Retina (tissue), 1 donor: ENCODE measurements at regions not wholly inside any gene's neighbourhood (a gene's known extent, or its start where the extent isn't known, plus 50 kb on each side); places are given as distances from the start of the nearest gene placed in this dataset.

ENCODE experiments used
- DNase-seq: peaks from one replicate; pipeline ENCODE4 v3.0.0-alpha.2; 2016

DNA sequence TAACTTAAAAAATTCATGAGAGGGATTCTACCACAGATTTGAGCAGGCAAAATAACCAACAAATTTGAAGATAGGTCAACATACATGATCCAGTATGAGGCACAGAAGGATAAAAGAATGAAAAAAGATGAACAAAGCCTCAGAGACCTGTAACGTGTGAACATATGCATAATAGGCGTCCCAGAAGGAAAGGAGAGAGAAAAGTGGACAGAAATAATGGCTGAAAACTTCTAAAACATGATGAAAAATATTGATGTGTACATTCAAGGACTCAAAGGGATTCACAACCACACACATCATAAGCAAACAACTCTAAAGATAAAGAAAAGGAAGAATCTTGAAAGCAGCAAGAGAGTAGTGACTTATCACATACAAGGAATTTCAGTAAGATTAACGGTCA, 100.1 kb upstream of the PARD3B start:
- no peak for DNase-seq

DNA sequence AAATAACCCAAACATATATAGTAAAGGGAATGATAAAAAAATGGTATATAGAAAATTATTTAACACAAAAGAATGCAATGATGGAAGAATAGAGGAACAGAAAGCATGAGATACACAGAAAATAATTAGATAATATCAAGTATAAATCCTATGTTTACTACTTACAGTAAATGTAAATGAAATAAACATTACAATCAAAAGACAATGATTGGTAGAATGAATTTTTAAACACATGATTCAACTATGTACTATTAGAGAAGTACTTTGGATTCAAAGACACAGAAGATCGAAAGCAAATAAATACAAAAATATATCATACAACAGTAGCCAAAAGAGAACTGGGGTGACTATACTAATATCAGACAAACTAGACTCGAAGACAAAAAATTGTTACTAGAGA, 97.6 kb upstream of the PARD3B start:
- DNase-seq: no peak

DNA sequence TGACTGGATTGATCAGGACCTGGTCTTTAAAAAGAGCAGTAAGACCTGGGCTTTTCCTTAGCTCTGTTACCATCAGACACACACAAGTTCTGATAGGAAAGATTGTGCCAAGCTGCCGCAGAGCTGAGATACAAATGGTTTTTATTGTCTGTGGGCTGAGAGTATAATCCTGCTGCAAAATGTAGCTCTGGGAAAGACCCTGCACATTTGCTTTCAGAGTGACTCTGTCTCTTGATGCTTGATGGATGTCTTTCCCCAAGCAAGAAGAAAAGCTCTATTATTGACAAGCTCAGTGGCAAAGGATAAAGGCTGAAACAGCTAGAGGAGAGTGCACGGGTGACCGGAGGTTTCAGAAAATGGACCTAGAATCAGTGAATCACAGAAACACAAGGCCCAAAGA, 95.3 kb upstream of the PARD3B start:
- peak; percentile 32 for DNase-seq

DNA sequence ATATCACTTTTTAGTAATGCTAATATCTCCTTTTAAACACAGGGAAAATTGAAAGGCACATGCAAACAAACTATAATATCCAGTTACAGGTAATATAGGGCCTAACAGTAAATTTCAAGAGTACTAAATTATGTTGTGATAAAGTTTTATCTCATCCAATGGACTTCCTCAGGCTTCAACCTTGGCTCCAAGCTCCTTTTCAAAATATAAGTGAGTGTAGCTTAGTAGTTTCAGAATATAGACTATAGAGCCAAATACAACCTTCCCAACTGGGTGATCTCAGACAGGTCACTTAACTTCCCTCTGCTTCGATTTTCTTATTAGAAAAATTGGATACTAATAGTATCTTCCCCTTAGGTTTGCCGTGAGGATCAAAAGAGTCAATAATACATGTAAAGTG, 93.5 kb upstream of the PARD3B start:
- DNase-seq: no peak

DNA sequence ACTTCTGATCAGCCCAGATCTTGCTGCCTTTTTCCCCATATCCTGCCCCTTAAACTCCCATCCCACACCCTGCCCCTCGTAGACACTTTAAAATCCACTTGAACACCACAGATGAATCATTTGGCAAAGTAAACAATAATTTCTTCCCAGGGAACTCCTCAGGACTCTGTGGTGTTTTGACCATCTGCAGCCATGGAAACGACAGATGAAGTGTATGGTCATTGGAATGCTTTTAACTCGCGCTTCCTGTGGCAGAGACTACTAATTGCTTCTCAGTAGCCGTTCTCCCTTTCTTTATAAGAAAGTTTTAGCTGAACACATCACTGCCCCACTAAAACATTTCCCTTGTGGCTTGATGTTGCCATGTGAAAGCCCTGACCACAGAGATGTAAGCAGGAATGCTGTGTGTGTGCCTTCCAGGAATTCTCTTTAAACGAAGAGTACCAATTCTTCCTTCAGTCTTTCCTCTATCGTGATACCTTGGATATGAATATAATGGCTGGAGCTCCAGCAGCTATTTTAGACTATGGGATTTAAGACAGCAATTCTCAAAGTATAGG, 92.7 kb upstream of the PARD3B start:
- peak; percentile 80 for DNase-seq

DNA sequence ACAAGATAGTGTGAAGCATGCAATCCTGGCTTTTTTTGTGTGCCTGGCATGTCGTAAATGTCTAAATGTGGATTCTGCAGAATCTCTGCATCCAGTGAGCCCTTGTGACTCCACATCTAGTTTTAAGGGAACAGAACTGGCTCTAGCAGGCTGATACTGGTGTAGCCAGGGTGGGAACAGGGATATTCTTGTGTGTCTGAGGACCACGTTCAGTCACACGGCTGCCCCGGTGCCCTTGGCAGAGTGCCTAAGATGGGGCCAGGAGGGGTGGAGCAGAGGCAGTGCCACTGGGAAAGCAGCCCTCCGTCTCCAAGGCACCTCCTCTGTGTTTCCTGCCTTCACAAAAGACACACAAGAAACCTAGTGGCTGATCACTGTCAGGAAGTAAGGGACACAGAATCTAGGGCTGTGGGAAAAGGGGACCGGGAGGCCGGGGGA, 91.5 kb upstream of the PARD3B start:
- DNase-seq: peak; percentile 32

DNA sequence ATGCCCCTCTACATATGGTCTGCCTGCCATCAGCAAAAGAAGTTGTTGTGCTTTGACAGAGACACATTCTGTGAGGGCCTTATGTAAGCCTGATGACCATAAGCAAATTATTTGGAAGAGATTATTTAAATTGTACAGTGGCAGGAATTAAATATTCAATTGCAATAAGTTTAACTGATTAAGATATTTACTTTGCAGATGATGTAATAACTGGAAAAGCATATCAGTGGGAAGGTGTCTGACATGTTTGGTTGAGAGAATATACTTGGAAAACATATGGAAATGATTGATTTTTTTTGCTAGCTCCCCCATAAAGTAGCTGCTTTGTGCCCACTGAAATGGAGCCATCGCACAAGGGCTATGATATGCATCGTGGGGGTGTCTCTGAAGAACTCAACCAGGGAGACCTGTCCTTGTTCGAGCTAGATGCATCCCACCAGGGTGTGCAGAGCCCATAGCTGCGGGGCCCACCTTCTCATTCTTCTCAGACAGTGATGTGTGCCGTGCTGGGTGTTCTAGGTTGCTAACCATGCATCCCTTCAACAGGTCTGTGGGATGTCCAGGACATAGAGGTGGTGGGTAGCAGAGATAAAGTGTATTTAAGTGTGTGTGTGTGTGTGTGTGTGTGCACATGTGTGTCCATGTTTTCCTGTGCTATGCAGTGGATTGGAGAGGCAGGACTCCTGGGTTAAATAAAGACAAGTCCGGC, 90.4 kb upstream of the PARD3B start:
- no peak for DNase-seq

DNA sequence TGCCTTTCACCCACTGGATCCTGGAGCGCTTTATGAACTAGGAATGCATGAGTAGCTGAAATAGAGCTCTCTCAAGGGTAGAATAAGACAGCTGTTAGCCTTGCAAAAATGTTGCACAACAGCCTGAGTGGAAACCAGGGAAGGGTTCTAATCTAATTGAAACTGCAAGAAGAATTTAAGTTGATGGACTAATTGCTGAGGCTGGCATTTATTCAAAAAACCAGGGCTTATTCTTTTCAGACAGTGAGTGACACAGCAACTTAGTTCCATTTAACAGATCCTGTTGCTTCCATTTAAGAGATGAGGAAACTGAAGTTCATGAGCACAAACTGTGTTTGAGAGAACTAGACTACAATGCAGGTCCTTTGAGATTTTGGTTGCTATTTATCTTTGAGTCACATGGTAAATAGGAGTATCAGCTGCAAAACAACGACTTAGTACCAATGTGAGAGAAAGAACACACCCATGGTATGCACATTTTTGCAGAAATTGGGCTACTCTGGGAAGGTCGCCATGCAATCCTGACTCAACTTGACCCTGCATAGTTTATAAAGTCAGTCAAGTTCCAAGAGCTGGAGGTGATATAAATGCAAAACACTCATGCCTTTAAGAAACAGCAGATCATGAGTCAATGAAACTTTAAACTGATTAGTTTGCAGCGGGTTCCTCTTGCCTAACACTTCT, 76.4 kb upstream of the PARD3B start:
- DNase-seq: no peak

DNA sequence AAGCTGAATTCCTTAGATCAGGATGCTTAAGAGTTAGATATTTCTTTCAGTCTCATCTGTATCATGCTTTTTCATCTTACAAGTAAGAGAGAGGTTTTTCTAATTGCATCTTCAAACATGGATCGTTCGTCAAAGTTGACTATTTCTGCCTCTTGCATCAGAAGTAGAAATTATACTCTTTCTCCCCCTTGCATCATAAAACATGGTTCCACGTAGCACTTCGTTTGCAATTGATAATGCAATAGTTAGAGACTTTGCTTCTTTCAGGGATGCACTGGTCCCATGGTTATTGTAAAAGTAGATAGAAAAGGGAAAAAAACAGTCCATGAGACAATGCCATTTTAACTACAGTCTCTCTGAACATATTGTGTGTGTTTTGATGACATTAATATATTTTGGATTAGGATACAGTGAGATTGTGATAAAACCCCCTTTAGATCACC, 75.1 kb upstream of the PARD3B start:
- no peak for DNase-seq

DNA sequence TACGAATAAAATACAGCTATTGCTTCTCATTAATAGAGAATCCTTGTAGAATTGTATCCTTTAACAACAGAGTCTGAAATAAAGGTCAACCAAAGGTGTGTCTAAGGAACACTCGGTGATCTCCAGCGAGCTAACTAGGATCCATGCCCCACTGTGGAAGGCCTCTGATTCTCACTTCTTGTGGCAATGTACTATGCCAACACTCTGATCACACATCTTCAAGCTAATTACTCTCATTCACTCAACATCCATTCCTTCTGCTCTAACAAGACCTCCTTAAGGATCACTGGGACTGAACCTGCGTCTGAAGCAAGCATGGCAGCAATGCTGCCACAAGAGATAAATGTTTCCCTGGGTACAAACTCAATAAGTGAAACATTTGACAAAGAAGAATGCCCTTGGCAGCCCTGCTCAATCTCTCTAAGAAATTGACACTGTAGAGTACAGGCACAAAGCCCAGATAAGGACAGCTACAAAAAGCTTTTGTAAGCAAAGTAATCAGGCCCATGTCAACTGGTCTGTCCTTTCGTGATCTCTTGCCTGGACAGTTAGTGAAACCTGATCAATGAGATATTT, 74.6 kb upstream of the PARD3B start:
- DNase-seq: no peak

DNA sequence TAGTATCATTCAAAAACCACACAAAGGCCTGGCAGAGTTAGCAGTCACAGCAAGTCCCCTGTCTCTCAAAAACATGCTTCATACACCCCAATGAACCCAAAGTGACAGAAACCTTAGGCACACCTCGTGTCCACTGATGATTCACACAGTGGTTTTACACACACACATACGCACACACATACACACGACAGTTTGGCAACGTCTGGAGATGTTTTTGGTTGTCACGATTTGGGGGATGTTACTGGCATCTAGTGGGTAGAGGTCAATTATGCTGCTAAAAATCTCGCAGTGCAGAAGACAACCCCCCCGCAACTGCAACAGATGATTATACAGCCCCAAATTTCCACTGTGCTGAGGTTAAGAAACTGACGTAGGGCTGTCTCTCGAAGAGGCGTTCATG, 72.9 kb upstream of the PARD3B start:
- no peak for DNase-seq

DNA sequence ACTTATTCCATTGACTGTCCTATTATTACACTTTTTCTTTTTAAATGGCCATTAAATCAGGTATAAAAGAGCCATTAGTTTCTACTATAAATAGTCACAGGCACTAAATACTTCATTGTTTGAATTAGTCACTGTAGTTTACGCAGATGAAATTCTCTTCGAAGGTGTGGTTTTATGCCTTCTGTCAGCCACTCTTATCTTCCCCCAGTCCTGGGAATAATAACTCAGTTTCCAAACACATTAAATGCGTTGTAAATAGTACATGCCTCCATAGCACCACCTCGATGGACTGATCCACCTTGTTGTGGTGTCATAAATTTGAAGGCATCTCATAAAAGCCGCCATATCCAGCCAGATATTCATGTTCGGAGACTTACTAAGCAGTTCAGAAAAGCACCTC, 72.1 kb upstream of the PARD3B start:
- no peak for DNase-seq

DNA sequence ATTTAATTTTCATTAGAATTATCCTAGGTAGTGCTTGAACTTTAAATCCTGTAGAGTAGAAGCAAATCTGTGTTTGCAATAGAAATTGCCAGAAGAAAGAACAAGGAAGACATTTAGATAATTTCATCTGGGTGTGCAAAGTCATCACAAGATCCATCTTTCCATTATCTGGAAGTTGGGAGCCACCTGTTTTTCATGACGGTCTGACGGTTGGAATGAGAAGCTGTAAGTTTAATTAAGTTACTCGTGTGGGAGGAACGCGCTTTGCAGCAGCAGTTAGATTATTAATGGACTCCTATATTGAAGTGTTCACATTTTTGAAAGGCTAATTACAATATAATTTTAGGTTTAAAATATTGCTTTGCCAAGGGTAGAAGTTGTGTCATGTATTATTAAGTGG, 69.9 kb upstream of the PARD3B start:
- no peak for DNase-seq

DNA sequence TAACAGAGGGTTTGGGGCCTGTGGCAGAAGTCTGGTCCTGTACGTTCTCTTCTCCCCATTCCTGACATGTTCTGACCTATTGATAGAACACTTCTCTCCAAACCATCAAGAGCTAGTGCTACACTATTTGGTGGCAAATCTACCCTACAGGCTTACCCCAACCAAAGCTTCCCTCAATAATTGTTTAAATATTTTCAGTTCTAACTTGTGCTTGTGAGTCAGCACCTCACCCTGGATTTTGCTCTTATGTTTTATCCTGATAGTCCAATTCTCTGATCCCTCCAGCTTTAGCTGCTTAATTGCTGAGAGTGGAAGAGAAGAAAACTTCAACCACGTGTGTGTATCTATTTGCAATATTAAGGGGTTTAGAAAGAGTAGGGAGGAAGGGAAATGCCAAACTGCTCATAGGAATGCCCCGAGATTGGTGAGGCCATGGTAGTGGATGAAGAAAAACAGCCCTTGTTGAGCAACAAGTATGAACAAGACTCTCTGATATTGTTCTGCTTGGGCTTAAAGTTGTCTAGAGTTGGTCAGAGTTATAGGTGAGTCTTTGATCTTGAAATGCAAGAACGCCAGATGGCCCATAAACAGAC, 67.8 kb upstream of the PARD3B start:
- DNase-seq: no peak

DNA sequence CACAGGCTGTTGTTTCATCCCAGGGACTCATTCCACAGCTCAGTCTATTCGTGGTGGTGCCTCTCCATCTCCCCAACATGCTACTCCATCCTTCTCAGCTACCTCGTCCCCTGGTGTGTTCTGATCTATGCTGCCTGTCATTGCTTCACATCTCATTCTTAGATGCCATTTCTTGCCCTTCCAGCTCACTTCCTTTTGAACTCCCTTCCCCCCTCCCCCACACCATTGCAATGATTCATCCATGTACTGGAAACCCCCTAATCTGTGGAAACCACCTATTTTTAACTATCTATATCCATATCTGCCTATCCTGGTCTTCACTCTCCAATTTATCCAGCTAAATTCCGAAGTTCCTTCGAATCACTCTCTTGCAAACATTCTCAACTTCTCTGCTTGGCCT, 65.7 kb upstream of the PARD3B start:
- DNase-seq: no peak

DNA sequence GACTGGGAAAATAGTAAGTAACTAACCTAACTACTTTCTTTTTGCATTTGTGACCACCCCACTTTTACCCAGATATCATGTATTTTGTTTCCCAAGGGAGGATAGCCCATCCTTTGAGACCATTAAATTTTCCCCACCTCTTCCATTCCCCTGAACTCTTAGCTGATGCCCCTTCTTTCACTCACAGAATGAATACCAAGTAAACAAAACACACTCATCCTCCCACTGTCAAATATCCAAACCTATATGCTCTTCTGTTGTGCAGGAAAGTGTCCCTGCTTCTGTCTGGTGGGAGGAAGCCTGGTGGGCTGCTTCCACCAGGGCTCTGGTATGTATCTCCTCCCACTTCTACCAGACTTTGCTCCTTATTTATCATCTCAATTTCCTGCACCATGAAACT, 64.6 kb upstream of the PARD3B start:
- DNase-seq: no peak

DNA sequence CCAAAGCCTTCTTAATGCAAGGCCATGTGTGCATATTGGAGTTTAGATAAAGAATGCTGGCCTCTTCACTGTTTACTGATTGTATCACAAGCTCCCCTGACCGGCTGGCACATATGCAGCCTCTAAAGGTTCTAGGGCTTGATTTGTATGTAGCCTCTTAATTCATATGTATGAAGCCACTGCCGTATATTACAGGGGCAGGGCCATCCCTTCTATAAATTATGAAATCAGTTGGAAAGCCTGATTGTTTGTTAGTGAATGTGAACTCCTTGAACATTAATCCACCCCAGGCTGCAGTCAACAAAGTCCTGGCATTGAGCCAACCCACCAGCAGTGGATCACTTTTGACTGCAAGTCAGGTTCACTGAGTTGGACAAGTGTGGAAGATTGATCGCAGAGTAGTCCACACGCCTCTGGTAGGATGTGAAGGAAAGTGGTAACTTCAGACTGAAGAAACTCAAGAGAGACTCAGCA, 61.6 kb upstream of the PARD3B start:
- no peak for DNase-seq

DNA sequence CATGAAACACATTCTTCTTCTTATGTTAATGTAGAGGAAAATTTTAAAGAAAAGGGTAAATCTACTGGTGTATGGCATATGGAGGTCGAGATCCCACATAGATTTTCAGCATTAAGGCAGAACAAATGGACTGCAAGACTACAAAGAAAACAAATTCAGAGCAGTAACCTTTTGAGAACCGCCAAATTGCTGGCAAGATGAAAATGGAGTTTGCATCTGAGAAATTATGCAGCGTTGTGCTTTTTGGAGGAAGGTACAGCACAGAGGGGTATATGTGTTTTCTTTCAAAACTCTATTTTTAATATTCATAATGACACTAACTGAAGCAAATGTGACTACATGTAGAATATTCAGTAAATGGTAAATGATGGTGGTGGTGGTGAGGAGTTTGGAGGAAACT, 59.0 kb upstream of the PARD3B start:
- no peak for DNase-seq

DNA sequence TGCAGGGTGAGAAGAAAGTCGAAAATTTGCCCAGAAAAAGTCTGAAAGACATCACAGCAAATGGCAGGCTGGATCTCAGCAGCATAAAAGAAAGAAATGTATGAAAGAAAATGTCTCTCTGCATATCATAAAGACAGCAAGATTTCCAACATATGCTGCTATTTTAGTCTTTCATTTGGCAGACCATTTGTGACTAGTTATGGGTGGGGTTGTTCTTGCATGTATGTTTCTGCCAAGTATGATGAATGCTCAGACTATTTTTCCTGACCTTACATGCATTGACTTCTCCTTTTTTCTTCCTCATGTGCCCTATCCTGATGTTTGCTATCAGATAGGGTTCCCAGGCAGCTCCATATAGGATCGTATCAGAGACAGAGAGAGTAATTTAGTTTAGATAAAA, 58.5 kb upstream of the PARD3B start:
- no peak for DNase-seq

DNA sequence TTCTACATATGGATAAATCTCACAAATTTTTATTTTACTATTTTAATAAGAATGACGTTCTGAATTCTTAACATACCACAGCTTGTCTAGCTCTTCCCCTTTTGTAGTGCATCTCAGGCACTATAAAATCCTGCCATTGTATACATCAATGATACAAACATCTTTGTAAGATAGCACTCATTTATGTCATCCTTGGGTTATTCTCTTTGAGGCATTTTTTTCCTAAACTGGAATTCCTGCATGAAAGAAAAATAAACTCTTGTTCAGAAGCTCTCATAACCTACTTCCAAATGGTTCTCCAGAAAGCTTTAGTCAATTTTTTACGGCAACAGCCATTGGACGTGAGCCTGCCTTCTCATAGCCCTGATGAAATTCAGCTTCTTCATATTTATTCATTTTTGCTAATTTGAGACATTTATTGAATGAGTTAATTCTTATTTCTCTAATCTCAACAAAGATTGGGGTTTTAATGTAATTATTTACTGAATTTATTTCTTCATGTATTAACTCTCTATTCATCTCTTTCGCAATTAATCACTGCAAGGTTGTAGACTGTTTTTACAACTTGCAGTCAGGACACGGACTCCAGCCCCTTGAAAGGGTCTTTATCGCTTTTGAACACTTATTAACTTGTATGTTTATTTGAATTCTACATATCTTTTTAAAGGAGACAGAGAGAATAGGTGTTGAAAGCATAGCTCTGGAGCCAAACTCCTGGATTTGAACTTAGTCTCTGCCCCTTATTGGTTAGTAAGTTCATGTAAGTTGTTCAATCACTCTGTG, 57.6 kb upstream of the PARD3B start:
- DNase-seq: no peak

DNA sequence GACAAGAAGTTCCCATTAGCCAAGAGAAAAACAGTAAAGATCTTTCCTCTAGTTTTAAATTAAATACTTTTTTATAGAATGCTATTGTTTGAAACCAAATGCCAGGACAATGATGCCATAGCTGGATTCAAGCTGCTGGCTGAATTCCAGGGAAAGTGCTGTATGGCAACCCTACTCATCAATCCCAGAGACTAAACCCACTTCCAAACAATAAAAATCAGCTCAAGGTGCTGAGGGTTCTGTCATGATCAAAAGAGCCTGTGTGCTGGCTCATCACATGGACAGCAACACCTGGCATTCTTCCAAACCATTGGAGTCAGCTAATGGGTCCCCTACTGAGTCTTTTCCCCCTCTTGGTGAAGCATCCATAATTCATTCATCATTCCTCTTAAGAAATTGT, 53.7 kb upstream of the PARD3B start:
- no peak for DNase-seq

DNA sequence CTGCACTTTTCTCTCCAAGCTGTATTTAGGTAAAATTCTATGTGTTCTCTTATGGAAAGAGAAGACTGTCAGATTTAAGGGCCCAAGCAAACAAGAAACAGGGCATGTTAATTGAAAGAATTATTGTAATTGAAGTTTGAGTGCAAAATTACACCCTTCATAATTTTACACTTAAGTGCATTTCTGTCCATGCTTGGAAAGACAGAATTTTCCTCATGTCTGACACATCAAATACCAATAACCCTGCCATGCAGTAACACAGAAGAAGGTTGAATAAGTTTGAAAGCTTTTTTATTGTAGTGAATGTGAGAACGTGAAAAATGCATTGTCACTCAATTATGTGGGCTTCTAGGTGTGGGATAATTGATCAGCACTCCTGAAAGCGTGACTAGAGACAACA, 52.9 kb upstream of the PARD3B start:
- no peak for DNase-seq

DNA sequence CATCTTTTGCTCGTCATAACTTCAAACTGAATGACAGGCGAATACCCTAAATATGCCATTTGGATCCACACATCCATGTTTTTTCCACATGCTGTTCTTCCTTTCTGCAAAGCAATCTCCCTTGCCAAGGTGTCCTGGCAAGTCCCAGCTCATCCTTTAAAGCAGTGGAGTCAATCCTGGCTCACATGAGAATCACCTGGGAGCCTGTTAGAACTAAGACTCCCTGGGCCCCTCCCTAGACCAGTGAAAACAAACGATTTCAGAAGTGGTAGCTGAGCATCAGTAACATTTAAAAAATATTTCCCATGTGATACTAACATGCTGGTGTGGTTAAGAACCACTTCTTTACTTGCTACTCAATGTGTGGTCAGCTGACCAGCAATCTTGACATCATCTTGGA, 50.6 kb upstream of the PARD3B start:
- DNase-seq: no peak
